ENCODE measurements at regions not wholly inside any gene's neighbourhood (a gene's known extent, or its start where the extent isn't known, plus 50 kb on each side); places are given as distances from the start of the nearest gene placed in this dataset.

GRCh38 chr5:63341442-63341841 lies 620.8 kb downstream of the HTR1A start:
- TF ChIP-seq CTCF (IDR thresholded peaks at IDR 0.05) (no peak), POLR2A (IDR thresholded peaks at IDR 0.05) (no peak)
